Neural progenitor cell (in vitro differentiated cells): ENCODE measurements at regions not wholly inside any gene's neighbourhood (a gene's known extent, or its start where the extent isn't known, plus 50 kb on each side); places are given as distances from the start of the nearest gene placed in this dataset.

Source experiments
- DNase-seq: peaks from one replicate; pipeline ENCODE4 v3.0.0-alpha.2; 2016; ENCODE audit warnings: low spot score
- H2AFZ ChIP-seq: fragments of 200-600 bp; sonication (generic); replicated peaks from 2 replicates; pipeline ENCODE4 v1.6.1; 2016; ENCODE audit warnings: antibody characterized with exemption
- H3F3A ChIP-seq: fragments of 200-600 bp; sonication (generic); 2 replicates; pipeline ENCODE4 v1.6.1; 2016; ENCODE audit warnings: antibody characterized with exemption, low read depth
- H3K27ac ChIP-seq: fragments of 200-600 bp; sonication (generic); 2 replicates; pipeline ENCODE4 v1.5.1; 2016; ENCODE audit warnings: mild to moderate bottlenecking
- H3K27me3 ChIP-seq: fragments of 200-600 bp; sonication (generic); 2 replicates; pipeline ENCODE4 v1.6.1; 2016; ENCODE audit warnings: mild to moderate bottlenecking, moderate library complexity
- H3K36me3 ChIP-seq: fragments of 200-600 bp; sonication (generic); 2 replicates; pipeline ENCODE4 v1.5.1; 2016
- H3K4me1 ChIP-seq: fragments of 200-600 bp; sonication (generic); 2 replicates; pipeline ENCODE4 v1.6.1; 2016; ENCODE audit warnings: mixed run types
- H3K4me2 ChIP-seq: fragments of 200-600 bp; sonication (generic); 2 replicates; pipeline ENCODE4 v1.6.1; 2016
- H3K4me3 ChIP-seq: fragments of 200-600 bp; sonication (generic); 2 replicates; pipeline ENCODE4 v1.5.1; 2016
- H3K79me2 ChIP-seq: fragments of 200-600 bp; sonication (generic); 2 replicates; pipeline ENCODE4 v1.6.1; 2016; ENCODE audit warnings: low read depth
- H3K9ac ChIP-seq: fragments of 200-600 bp; sonication (generic); 2 replicates; pipeline ENCODE4 v1.6.1; 2016
- H3K9me3 ChIP-seq: fragments of 200-600 bp; sonication (generic); 2 replicates; pipeline ENCODE4 v1.5.1; 2016; ENCODE audit warnings: low read depth
- H4K20me1 ChIP-seq: fragments of 200-600 bp; sonication (generic); 2 replicates; pipeline ENCODE4 v1.6.1; 2016; ENCODE audit warnings: low read depth
- H3K27ac Mint-ChIP-seq: 3 replicates; pipeline ENCODE4 v1.8.0; 2021; ENCODE audit warnings: mixed read lengths
- H3K27me3 Mint-ChIP-seq: 2 replicates; pipeline ENCODE4 v1.8.0; 2022; ENCODE audit warnings: low read depth, mild to moderate bottlenecking, inconsistent platforms, moderate library complexity, mixed read lengths; ENCODE audit not compliant: insufficient read depth
- H3K36me3 Mint-ChIP-seq: 3 replicates; pipeline ENCODE4 v1.8.0; 2021; ENCODE audit warnings: mixed read lengths
- H3K4me1 Mint-ChIP-seq: 3 replicates; pipeline ENCODE4 v1.8.0; 2021; ENCODE audit warnings: mixed read lengths
- H3K4me3 Mint-ChIP-seq: 3 replicates; pipeline ENCODE4 v1.8.0; 2021; ENCODE audit warnings: mild to moderate bottlenecking, moderate library complexity, mixed read lengths
- H3K9me3 Mint-ChIP-seq: 3 replicates; pipeline ENCODE4 v1.8.0; 2020; ENCODE audit warnings: mixed read lengths
- CTCF ChIP-seq: fragments of 200-600 bp; sonication (generic); IDR thresholded peaks from 2 replicates; pipeline ENCODE4 v1.5.1; 2017; ENCODE audit warnings: antibody characterized with exemption, mild to moderate bottlenecking
- EZH2 ChIP-seq: fragments of 200-600 bp; sonication (generic); IDR thresholded peaks from 2 replicates; pipeline ENCODE4 v1.6.1; 2017; ENCODE audit warnings: antibody characterized with exemption, mild to moderate bottlenecking, moderate library complexity
- EZH2phosphoT487 ChIP-seq: fragments of 200-600 bp; sonication (generic); IDR thresholded peaks from 2 replicates; pipeline ENCODE4 v1.6.1; 2017; ENCODE audit warnings: antibody characterized with exemption

GRCh38 chr14:98977451-98977850, 294.5 kb downstream of the BCL11B start:
- Mint-ChIP-seq H3K27me3 (peaks cover 5% of the 10 kb centered on the region), H3K9me3 (peaks cover 3% of the 10 kb centered on the region), H3K4me3 (no peak overlapping the region), H3K27ac (no peak overlapping the region), H3K36me3 (no peaks in the 10 kb centered on the region), H3K4me1 (peaks cover 5% of the 10 kb centered on the region)
- no peaks in the 10 kb centered on the region for H3K4me1 ChIP-seq
- H3K27me3 ChIP-seq: no peaks in the 10 kb centered on the region
- H3K9ac ChIP-seq: no peak overlapping the region
- H3K9me3 ChIP-seq: peaks cover 5% of the 10 kb centered on the region
- H3K27ac ChIP-seq: no peak overlapping the region
- no peaks in the 10 kb centered on the region for H3K36me3 ChIP-seq
- no peaks in the 10 kb centered on the region for H3K79me2 ChIP-seq
- no peak for DNase-seq
- H3K4me2 ChIP-seq: no peak overlapping the region
- H4K20me1 ChIP-seq: no peaks in the 10 kb centered on the region
- H3K4me3 ChIP-seq: no peak overlapping the region
- H3F3A ChIP-seq: no peaks in the 10 kb centered on the region
- no peak overlapping the region for H2AFZ ChIP-seq
- TF ChIP-seq EZH2phosphoT487 (no peak), EZH2 (no peak), CTCF (no peak)

- Histone ChIP-seq H3K36me3 (no peaks in the 10 kb centered on the region), H2AFZ (no peak overlapping the region), H3K27ac (no peak overlapping the region), H3F3A (no peaks in the 10 kb centered on the region), H3K9me3 (peaks cover 5% of the 10 kb centered on the region), H3K9ac (no peak overlapping the region), H3K4me3 (no peak overlapping the region), H4K20me1 (no peaks in the 10 kb centered on the region), H3K79me2 (no peaks in the 10 kb centered on the region), H3K4me2 (no peak overlapping the region), H3K27me3 (no peaks in the 10 kb centered on the region), H3K4me1 (no peaks in the 10 kb centered on the region)
- peaks cover 6% of the 10 kb centered on the region for H3K27me3 Mint-ChIP-seq
- TF ChIP-seq CTCF (no peak), EZH2phosphoT487 (no peak), EZH2 (no peak)
- no peaks in the 10 kb centered on the region for H3K36me3 Mint-ChIP-seq
- H3K4me1 Mint-ChIP-seq: no peaks in the 10 kb centered on the region
- no peak for DNase-seq
- no peak overlapping the region for H3K27ac Mint-ChIP-seq
- peaks cover 3% of the 10 kb centered on the region for H3K9me3 Mint-ChIP-seq
- H3K4me3 Mint-ChIP-seq: no peak overlapping the region
Observed at GRCh38 chr14:98982986-98983385, 289.0 kb downstream of the BCL11B start.

GRCh38 chr14:98984027-98984718, 287.8 kb downstream of the BCL11B start:
- Histone ChIP-seq H3K79me2 (no peaks in the 10 kb centered on the region), H3K4me1 (no peaks in the 10 kb centered on the region), H3K4me3 (no peak overlapping the region), H3K27me3 (no peaks in the 10 kb centered on the region), H3K9ac (no peak overlapping the region), H3K4me2 (no peak overlapping the region), H4K20me1 (no peaks in the 10 kb centered on the region), H3K36me3 (no peaks in the 10 kb centered on the region), H2AFZ (no peak overlapping the region), H3K9me3 (no peaks in the 10 kb centered on the region), H3F3A (no peaks in the 10 kb centered on the region), H3K27ac (no peak overlapping the region)
- Mint-ChIP-seq H3K36me3 (no peaks in the 10 kb centered on the region), H3K27ac (no peak overlapping the region), H3K9me3 (no peaks in the 10 kb centered on the region), H3K4me3 (no peak overlapping the region), H3K27me3 (peaks cover 9% of the 10 kb centered on the region), H3K4me1 (no peaks in the 10 kb centered on the region)
- DNase-seq: no peak
- TF ChIP-seq EZH2 (no peak), EZH2phosphoT487 (no peak), CTCF (no peak)
